Loucy (cell line): ENCODE measurements at regions not wholly inside any gene's neighbourhood (a gene's known extent, or its start where the extent isn't known, plus 50 kb on each side); places are given as distances from the start of the nearest gene placed in this dataset.

Source experiments
- H2AFZ ChIP-seq: fragments of 200-600 bp; sonication (generic); 2 replicates; pipeline ENCODE4 v1.6.0; 2016; ENCODE audit warnings: antibody characterized with exemption, mild to moderate bottlenecking, low read length, moderate library complexity
- H3F3A ChIP-seq: fragments of 200-600 bp; 2 replicates; pipeline ENCODE4 v1.6.0; 2016; ENCODE audit warnings: antibody characterized with exemption, low read depth, mild to moderate bottlenecking
- H3K27me3 ChIP-seq: fragments of 200-600 bp; sonication (generic); 2 replicates; pipeline ENCODE4 v1.6.1; 2014; ENCODE audit warnings: low read length, mild to moderate bottlenecking; ENCODE audit not compliant: insufficient read depth, poor library complexity, severe bottlenecking
- H3K36me3 ChIP-seq: fragments of 200-600 bp; sonication (generic); 2 replicates; pipeline ENCODE4 v1.6.1; 2016; ENCODE audit warnings: low read length; ENCODE audit not compliant: insufficient read depth
- H3K4me1 ChIP-seq: fragments of 200-600 bp; sonication (generic); 2 replicates; pipeline ENCODE4 v1.5.1; 2014; ENCODE audit warnings: low read length, mild to moderate bottlenecking; ENCODE audit not compliant: insufficient read depth, poor library complexity, severe bottlenecking
- H3K4me2 ChIP-seq: fragments of 200-600 bp; sonication (generic); 2 replicates; pipeline ENCODE4 v1.6.0; 2014; ENCODE audit warnings: antibody characterized with exemption, low read length, low read depth, mild to moderate bottlenecking; ENCODE audit not compliant: poor library complexity, severe bottlenecking
- H3K4me3 ChIP-seq: fragments of 200-600 bp; sonication (generic); 2 replicates; pipeline ENCODE4 v1.5.1; 2014; ENCODE audit warnings: low read length, mild to moderate bottlenecking, mixed read lengths; ENCODE audit not compliant: poor library complexity, severe bottlenecking
- H3K79me2 ChIP-seq: fragments of 200-600 bp; sonication (generic); 2 replicates; pipeline ENCODE4 v1.6.1; 2014; ENCODE audit warnings: low read length; ENCODE audit not compliant: insufficient read depth
- H3K9ac ChIP-seq: fragments of 200-600 bp; sonication (generic); 2 replicates; pipeline ENCODE4 v1.6.0; 2014; ENCODE audit warnings: mild to moderate bottlenecking, low read depth, low read length, moderate library complexity; ENCODE audit not compliant: poor library complexity, severe bottlenecking
- H3K9me2 ChIP-seq: fragments of 200-600 bp; sonication (generic); replicated peaks from 2 replicates; pipeline ENCODE4 v1.6.1; 2016; ENCODE audit warnings: low read depth, low read length, mixed read lengths
- H3K9me3 ChIP-seq: fragments of 200-600 bp; sonication (generic); 2 replicates; pipeline ENCODE4 v1.6.1; 2014; ENCODE audit warnings: mild to moderate bottlenecking, antibody characterized with exemption, low read length, low read depth; ENCODE audit not compliant: insufficient read depth
- H4K20me1 ChIP-seq: fragments of 200-600 bp; sonication (generic); 2 replicates; pipeline ENCODE4 v1.6.0; 2014; ENCODE audit warnings: antibody characterized with exemption, low read length, mild to moderate bottlenecking; ENCODE audit not compliant: insufficient read depth, poor library complexity, severe bottlenecking
- EZH2phosphoT487 ChIP-seq: fragments of 200-600 bp; IDR thresholded peaks from 2 replicates; pipeline ENCODE4 v1.6.1; 2018; ENCODE audit warnings: antibody characterized with exemption, mild to moderate bottlenecking, moderate library complexity, borderline replicate concordance
- TF ChIP-seq, protein P1 (sequence below): fragments of 200-600 bp; sonication (generic); conservative IDR thresholded peaks from 2 replicates; pipeline ENCODE4 v1.5.1; 2014; ENCODE audit warnings: mild to moderate bottlenecking, antibody characterized with exemption, low read length

DNA sequence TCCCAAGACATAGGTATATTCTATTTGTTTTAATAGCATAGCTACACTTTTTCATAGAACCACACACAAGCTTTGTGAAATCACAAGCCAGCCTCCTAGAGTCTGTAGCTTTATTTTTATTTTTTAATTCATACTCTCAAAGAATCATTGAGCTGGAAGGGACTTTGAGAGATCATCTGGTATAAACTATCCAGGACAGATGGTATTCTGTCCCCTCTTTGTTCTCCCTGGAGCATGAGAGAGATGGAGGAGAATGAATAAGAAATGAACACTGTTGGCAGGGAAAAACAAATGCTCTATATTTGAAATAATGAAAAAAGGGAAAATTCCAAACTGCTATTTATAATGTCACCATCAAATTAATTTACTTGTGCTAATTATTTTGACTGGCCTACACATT lies 338.7 kb upstream of the IL12A start:
- H3K9me2 ChIP-seq = no peaks in the 10 kb centered on the region
- H2AFZ ChIP-seq = no peak overlapping the region
- H3K4me3 ChIP-seq = no peak overlapping the region
- H3K27me3 ChIP-seq = no peaks in the 10 kb centered on the region
- H3K9me3 ChIP-seq = no peaks in the 10 kb centered on the region
- no peaks in the 10 kb centered on the region for H4K20me1 ChIP-seq
- H3K36me3 ChIP-seq = no peaks in the 10 kb centered on the region
- H3K9ac ChIP-seq = no peak overlapping the region
- no peak overlapping the region for H3K4me2 ChIP-seq
- no peaks in the 10 kb centered on the region for H3F3A ChIP-seq
- H3K79me2 ChIP-seq = no peaks in the 10 kb centered on the region
- no peaks in the 10 kb centered on the region for H3K4me1 ChIP-seq
- TF ChIP-seq EZH2phosphoT487 = no peak
- TF ChIP-seq, protein P1, sequence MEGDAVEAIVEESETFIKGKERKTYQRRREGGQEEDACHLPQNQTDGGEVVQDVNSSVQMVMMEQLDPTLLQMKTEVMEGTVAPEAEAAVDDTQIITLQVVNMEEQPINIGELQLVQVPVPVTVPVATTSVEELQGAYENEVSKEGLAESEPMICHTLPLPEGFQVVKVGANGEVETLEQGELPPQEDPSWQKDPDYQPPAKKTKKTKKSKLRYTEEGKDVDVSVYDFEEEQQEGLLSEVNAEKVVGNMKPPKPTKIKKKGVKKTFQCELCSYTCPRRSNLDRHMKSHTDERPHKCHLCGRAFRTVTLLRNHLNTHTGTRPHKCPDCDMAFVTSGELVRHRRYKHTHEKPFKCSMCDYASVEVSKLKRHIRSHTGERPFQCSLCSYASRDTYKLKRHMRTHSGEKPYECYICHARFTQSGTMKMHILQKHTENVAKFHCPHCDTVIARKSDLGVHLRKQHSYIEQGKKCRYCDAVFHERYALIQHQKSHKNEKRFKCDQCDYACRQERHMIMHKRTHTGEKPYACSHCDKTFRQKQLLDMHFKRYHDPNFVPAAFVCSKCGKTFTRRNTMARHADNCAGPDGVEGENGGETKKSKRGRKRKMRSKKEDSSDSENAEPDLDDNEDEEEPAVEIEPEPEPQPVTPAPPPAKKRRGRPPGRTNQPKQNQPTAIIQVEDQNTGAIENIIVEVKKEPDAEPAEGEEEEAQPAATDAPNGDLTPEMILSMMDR = no peak

DNA sequence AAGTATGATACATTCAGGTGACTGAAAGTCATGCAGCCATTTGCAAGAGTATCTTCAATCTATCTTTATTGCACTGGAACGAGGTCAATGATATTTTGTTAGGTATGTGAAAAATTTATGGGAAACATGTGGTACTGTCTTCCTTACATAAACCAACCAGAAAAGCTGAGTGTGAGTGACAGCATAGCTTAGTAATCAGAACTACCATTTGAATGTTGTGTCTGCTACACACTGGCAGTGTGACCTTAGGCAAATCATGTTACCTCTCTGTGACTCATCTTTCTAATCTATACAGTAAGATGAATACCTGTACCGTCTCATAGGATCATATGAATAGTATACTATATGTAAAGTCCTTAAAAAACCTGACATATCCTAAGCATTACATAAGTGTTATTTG lies 337.9 kb upstream of the IL12A start:
- Histone ChIP-seq H3K9me2 (no peaks in the 10 kb centered on the region), H3K4me1 (no peaks in the 10 kb centered on the region), H2AFZ (no peak overlapping the region), H4K20me1 (no peaks in the 10 kb centered on the region), H3K4me2 (no peak overlapping the region), H3K9ac (no peak overlapping the region), H3K79me2 (no peaks in the 10 kb centered on the region), H3K4me3 (no peak overlapping the region), H3F3A (no peaks in the 10 kb centered on the region), H3K36me3 (no peaks in the 10 kb centered on the region), H3K9me3 (no peaks in the 10 kb centered on the region), H3K27me3 (no peaks in the 10 kb centered on the region)
- TF ChIP-seq, protein P1 = no peak
- no peak for TF ChIP-seq EZH2phosphoT487

DNA sequence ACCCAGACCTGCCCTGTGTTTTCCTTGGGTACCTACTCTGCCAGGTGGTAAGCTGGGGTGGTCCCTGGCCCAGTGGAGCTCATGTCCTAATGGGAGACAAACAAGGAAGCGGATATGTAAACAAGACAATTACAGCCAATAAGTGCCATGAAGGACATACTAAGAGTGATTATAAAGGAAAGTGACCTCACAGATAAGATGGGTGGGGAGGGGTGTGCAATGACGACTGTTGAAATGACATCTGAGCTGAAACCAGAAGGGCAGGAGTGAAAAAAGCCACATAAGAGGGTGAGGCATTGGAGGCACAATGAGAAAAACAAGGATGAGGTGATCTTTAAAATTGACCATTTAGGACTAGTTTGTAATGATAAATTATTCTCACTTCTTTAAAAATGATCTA lies 336.2 kb upstream of the IL12A start:
- no peak overlapping the region for H3K9ac ChIP-seq
- H3K4me3 ChIP-seq = no peak overlapping the region
- no peaks in the 10 kb centered on the region for H4K20me1 ChIP-seq
- no peaks in the 10 kb centered on the region for H3K36me3 ChIP-seq
- no peak overlapping the region for H3K4me2 ChIP-seq
- no peaks in the 10 kb centered on the region for H3K27me3 ChIP-seq
- no peaks in the 10 kb centered on the region for H3K9me2 ChIP-seq
- no peaks in the 10 kb centered on the region for H3K9me3 ChIP-seq
- no peaks in the 10 kb centered on the region for H3K79me2 ChIP-seq
- H3F3A ChIP-seq = no peaks in the 10 kb centered on the region
- H3K4me1 ChIP-seq = no peaks in the 10 kb centered on the region
- no peak for TF ChIP-seq EZH2phosphoT487
- TF ChIP-seq, protein P1 = no peak
- no peak overlapping the region for H2AFZ ChIP-seq
